Heart right ventricle (tissue), 16 donors: ENCODE measurements at regions not wholly inside any gene's neighbourhood (a gene's known extent, or its start where the extent isn't known, plus 50 kb on each side); places are given as distances from the start of the nearest gene placed in this dataset.

Experiments used
- ATAC-seq, 8 donors: fragments of 200-7000 bp; cut with Tn5 transposase; one replicate each; pipeline ENCODE4 v1.9.1; 2020; ENCODE audit warnings: mild to moderate bottlenecking in 8 of 8, moderate library complexity in 8 of 8, moderate number of reproducible peaks in 1 of 8
- DNase-seq, 2 donors: peaks; one replicate each; pipeline ENCODE4 v3.0.0-alpha.2; 2020
- H3K27ac ChIP-seq, 10 donors: fragments of 200-600 bp; sonication (generic) in 2 of 10; one replicate each; pipeline versions ENCODE4 v1.5.0 to v1.8.0; 2020 to 2022; ENCODE audit warnings: mild to moderate bottlenecking in 3 of 10
- H3K27me3 ChIP-seq, 7 donors: fragments of 200-600 bp; one replicate each; pipeline ENCODE4 v1.8.0; 2021 to 2022; ENCODE audit warnings: mild to moderate bottlenecking in 2 of 7
- H3K36me3 ChIP-seq, 9 donors: fragments of 200-600 bp; sonication (generic) in 1 of 9; one replicate each; pipeline versions ENCODE4 v1.5.0 to v1.8.0; 2020 to 2022; ENCODE audit warnings: mild to moderate bottlenecking in 2 of 9
- H3K4me1 ChIP-seq, 9 donors: fragments of 200-600 bp; sonication (generic) in 1 of 9; one replicate each; pipeline versions ENCODE4 v1.5.0 to v1.8.0; 2020 to 2022; ENCODE audit warnings: mild to moderate bottlenecking in 4 of 9
- H3K4me3 ChIP-seq, 10 donors: fragments of 200-600 bp; sonication (generic) in 2 of 10; one replicate each; pipeline versions ENCODE4 v1.5.0 to v1.8.0; 2020 to 2022; ENCODE audit warnings: mild to moderate bottlenecking in 7 of 10, moderate library complexity in 2 of 10
- H3K9me3 ChIP-seq, 11 donors: fragments of 200-600 bp in 10 of 11; sonication (generic) in 2 of 11; one replicate each; pipeline versions ENCODE4 v1.5.0 to v1.8.0; 2013 to 2022; ENCODE audit warnings: mild to moderate bottlenecking in 2 of 11, control low read depth in 1 of 11, moderate library complexity in 1 of 11
- WGBS, 2 donors: extraction: QIAGEN DNeasy Blood & Tissue Kit; methylation state at CpG; one replicate each; pipeline ENCODE4 v1.1.7; 2013; ENCODE audit warnings: inconsistent platforms in 1 of 2; 5-methylcytosine and 5-hydroxymethylcytosine counted together
- intact Hi-C, 10 donors: fragments of 100-400 bp; cut with DNase I; formaldehyde crosslinking; loops; one replicate each; pipeline versions ENCODE4 v1.11.1 to v1.14.2; 2022
- TF ChIP-seq, protein P1 (sequence below), 9 donors: fragments of 200-600 bp; sonication (generic) in 2 of 9; IDR thresholded peaks; one replicate each; pipeline versions ENCODE4 v1.5.0 to v1.8.0; 2021 to 2022; ENCODE audit warnings: antibody characterized with exemption in 9 of 9, mild to moderate bottlenecking in 5 of 9, moderate library complexity in 1 of 9
- donor health status: Arrhythmogenic right ventricular cardiomyopathy.
- donor health status: ischemic (EF 13 %, LVEDD 7.1; RV severe dilation, severe dysfunction).
- donor health status: healthy with polysubstance abuse.
- donor health status: DM: no; HTN: yes; CAD: no.
- donor health status: DM: no; HTN: no; CAD: no.
- donor health status: ischemic (EF 25% LVEDD 6.9; RV normal size, moderate dysfunction).
- donor health status: ischemic (EF 25% LVEDD 5.7; RV mildly dilated, moderate dysfunction).
- donor health status: healthy.
- donor health status: DM: yes; HTN: yes; CAD: no.
- donor health status: Ischemic cardiomyopathy.
- donor health status: ischemic (EF 35%, LVEDD 5.7; RV mildly dilated, moderate dysfunction).
- donor health status: nonischemic (EF 11% LVEDD 7.7; RV severe dilation, severe dysfunction).
- donor health status: DM: yes; HTN: yes; CAD: no.
- donor health status: PGD.
- donor health status: ischemic (EF 29% LVEDD 5.4; RV normal size, mild dysfunction).
- donor health status: nonischemic (EF 23%, LVEDD 6.1; RV moderate dilation, normal function).

GRCh38 chr16:72523087-72523486 lies 351.1 kb upstream of the PMFBP1 start:
- Histone ChIP-seq H3K27ac (no peak overlapping the region), H3K4me3 (no peak overlapping the region), H3K27me3 (no peaks in the 10 kb centered on the region), H3K4me1 (no peaks in the 10 kb centered on the region), H3K36me3 (no peaks in the 10 kb centered on the region), H3K9me3 (peaks cover 0 to 35% (median 6%) of the 10 kb centered on the region in 11 donors)
- ATAC-seq = no peak
- intact Hi-C loops = no loop called here
- DNase-seq = no peak
- TF ChIP-seq, protein P1, sequence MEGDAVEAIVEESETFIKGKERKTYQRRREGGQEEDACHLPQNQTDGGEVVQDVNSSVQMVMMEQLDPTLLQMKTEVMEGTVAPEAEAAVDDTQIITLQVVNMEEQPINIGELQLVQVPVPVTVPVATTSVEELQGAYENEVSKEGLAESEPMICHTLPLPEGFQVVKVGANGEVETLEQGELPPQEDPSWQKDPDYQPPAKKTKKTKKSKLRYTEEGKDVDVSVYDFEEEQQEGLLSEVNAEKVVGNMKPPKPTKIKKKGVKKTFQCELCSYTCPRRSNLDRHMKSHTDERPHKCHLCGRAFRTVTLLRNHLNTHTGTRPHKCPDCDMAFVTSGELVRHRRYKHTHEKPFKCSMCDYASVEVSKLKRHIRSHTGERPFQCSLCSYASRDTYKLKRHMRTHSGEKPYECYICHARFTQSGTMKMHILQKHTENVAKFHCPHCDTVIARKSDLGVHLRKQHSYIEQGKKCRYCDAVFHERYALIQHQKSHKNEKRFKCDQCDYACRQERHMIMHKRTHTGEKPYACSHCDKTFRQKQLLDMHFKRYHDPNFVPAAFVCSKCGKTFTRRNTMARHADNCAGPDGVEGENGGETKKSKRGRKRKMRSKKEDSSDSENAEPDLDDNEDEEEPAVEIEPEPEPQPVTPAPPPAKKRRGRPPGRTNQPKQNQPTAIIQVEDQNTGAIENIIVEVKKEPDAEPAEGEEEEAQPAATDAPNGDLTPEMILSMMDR (IDR thresholded peaks at IDR 0.05) = no peak
- 92 to 93% methylated on average over 3 of the region's 3 CpGs for WGBS, 2 donors

DNA sequence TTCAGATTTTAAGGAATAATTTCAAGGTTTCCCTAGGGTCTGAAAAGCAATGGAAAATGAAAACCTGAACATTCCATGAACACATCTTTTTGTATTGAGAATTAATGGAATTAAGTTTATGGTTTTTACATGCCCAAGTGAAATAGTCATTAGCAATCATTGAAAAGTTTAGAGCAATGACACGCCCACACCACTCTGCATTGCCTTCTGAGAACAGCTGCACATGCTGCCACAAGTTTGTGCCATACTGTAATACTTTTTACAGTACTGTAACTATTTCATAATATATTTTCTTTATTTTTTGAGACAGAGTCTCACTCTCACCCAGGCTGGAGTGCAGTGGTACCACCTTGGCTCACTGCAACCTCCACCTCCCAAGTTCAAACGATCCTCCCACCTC lies 345.2 kb upstream of the PMFBP1 start:
- H3K4me1 ChIP-seq = no peaks in the 10 kb centered on the region
- ATAC-seq = no peak
- TF ChIP-seq, protein P1 (IDR thresholded peaks at IDR 0.05) = no peak
- no peak overlapping the region for H3K4me3 ChIP-seq
- H3K27me3 ChIP-seq = no peaks in the 10 kb centered on the region
- peaks cover 0 to 11% (median 0%) of the 10 kb centered on the region in 11 donors for H3K9me3 ChIP-seq
- WGBS, 2 donors = 95% methylated on average over 2 of the region's 2 CpGs
- no peak overlapping the region for H3K27ac ChIP-seq
- intact Hi-C loops = no loop called here
- H3K36me3 ChIP-seq = no peaks in the 10 kb centered on the region
- no peak for DNase-seq

- Histone ChIP-seq H3K27ac (no peak overlapping the region), H3K4me3 (no peak overlapping the region), H3K27me3 (no peaks in the 10 kb centered on the region), H3K4me1 (no peaks in the 10 kb centered on the region), H3K36me3 (no peaks in the 10 kb centered on the region), H3K9me3 (no peaks in the 10 kb centered on the region)
- ATAC-seq = no peak
- TF ChIP-seq, protein P1 (IDR thresholded peaks at IDR 0.05) = no peak
- intact Hi-C loops = no loop called here
- DNase-seq = no peak
- WGBS, 2 donors = 94 to 99% methylated on average over 3 of the region's 3 CpGs
Measured at GRCh38 chr16:72511171-72511570, 339.2 kb upstream of the PMFBP1 start.

- TF ChIP-seq, protein P1 (IDR thresholded peaks at IDR 0.05) = no peak
- Histone ChIP-seq H3K36me3 (no peaks in the 10 kb centered on the region), H3K4me3 (no peak overlapping the region), H3K27ac (no peak overlapping the region), H3K9me3 (no peaks in the 10 kb centered on the region), H3K27me3 (no peaks in the 10 kb centered on the region), H3K4me1 (no peaks in the 10 kb centered on the region)
- no peak for ATAC-seq
- 75 to 89% methylated on average over 1 of the region's 1 CpG for WGBS, 2 donors
- no peak for DNase-seq
- intact Hi-C loops = loop anchor here in 6 of 10 donors (10.0 kb wide), 6 partner anchors 327 to 1447 kb away; no protein-coding TSS in a partner anchor
Measured at GRCh38 chr16:72508191-72508590, 336.2 kb upstream of the PMFBP1 start.
